ENCODE measurements at regions not wholly inside any gene's neighbourhood (a gene's known extent, or its start where the extent isn't known, plus 50 kb on each side); places are given as distances from the start of the nearest gene placed in this dataset.

- H3K27ac ChIP-seq (ENCODE audit: low read depth, low read length) = no peak overlapping the region
- H3K4me3 Mint-ChIP-seq = no peak overlapping the region
- CTCF ChIA-PET (ENCODE audit: partially characterized antibody) = interaction anchor here (1.0 to 1.4 kb wide), 2 partner anchors 17 to 27 kb away, joined by 3 to 4 read pairs; no protein-coding TSS in a partner anchor
- H3K4me3 ChIP-seq (ENCODE audit: low read length in 2 of 2) = no peak overlapping the region
- H3K9me3 ChIP-seq (ENCODE audit: control insufficient read depth in 1 of 2, low read length in 2 of 2) = no peaks in the 10 kb centered on the region
- H3K36me3 Mint-ChIP-seq = no peaks in the 10 kb centered on the region
- no peaks in the 10 kb centered on the region for H3K4me1 ChIP-seq (ENCODE audit: insufficient read depth, low read length)
- H3K36me3 ChIP-seq (ENCODE audit: insufficient read depth, low read length) = no peaks in the 10 kb centered on the region
- H3K27ac Mint-ChIP-seq = no peak overlapping the region
- intact Hi-C loops (cut with micrococcal nuclease) = no loop called here
- peaks cover 0 to 1% (median 0%) of the 10 kb centered on the region in 8 donors for H3K9me3 Mint-ChIP-seq
- H3K27me3 ChIP-seq (ENCODE audit: insufficient read depth, low read length) = no peaks in the 10 kb centered on the region
- H3K27me3 Mint-ChIP-seq = no peaks in the 10 kb centered on the region
- no peak for DNase-seq
- POLR2A ChIA-PET (ENCODE audit: partially characterized antibody) = no interaction called here
- no peaks in the 10 kb centered on the region for H3K4me1 Mint-ChIP-seq
These were observed 293.3 kb upstream of the SYT4 start for GRCh38 chr18:43570593-43570992.

GRCh38 chr18:43571078-43571689, 293.9 kb upstream of the SYT4 start:
- CTCF ChIA-PET (ENCODE audit: partially characterized antibody) = interaction anchor here (0.7 to 1.4 kb wide), 8 partner anchors 11 to 1813 kb away, joined by 3 to 5 read pairs (median 4); no protein-coding TSS in a partner anchor
- H3K27ac ChIP-seq (ENCODE audit: low read depth, low read length) = no peak overlapping the region
- no peaks in the 10 kb centered on the region for H3K27me3 ChIP-seq (ENCODE audit: insufficient read depth, low read length)
- no peaks in the 10 kb centered on the region for H3K4me1 ChIP-seq (ENCODE audit: insufficient read depth, low read length)
- no peaks in the 10 kb centered on the region for H3K36me3 Mint-ChIP-seq
- H3K4me3 ChIP-seq (ENCODE audit: low read length in 2 of 2) = no peak overlapping the region
- H3K36me3 ChIP-seq (ENCODE audit: insufficient read depth, low read length) = no peaks in the 10 kb centered on the region
- no peaks in the 10 kb centered on the region for H3K9me3 ChIP-seq (ENCODE audit: control insufficient read depth in 1 of 2, low read length in 2 of 2)
- H3K27me3 Mint-ChIP-seq = no peaks in the 10 kb centered on the region
- no peaks in the 10 kb centered on the region for H3K4me1 Mint-ChIP-seq
- H3K27ac Mint-ChIP-seq = no peak overlapping the region
- no peak overlapping the region for H3K4me3 Mint-ChIP-seq
- H3K9me3 Mint-ChIP-seq = peaks cover 0 to 1% (median 0%) of the 10 kb centered on the region in 8 donors
- POLR2A ChIA-PET (ENCODE audit: partially characterized antibody) = no interaction called here
- intact Hi-C loops (cut with micrococcal nuclease) = no loop called here
- DNase-seq = peak in 2 of 5 donors; percentile 5 to 9

GRCh38 chr18:43572163-43572562, 294.9 kb upstream of the SYT4 start:
- H3K4me3 ChIP-seq (ENCODE audit: low read length in 2 of 2) = no peak overlapping the region
- ChIA-PET POLR2A (ENCODE audit: partially characterized antibody) (no interaction called here), CTCF (ENCODE audit: partially characterized antibody) (interaction anchor here (1.2 to 1.4 kb wide), 5 partner anchors 10 to 1813 kb away, joined by 3 to 5 read pairs (median 5); no protein-coding TSS in a partner anchor)
- Mint-ChIP-seq H3K4me3 (no peak overlapping the region), H3K27ac (no peak overlapping the region), H3K36me3 (no peaks in the 10 kb centered on the region), H3K9me3 (peaks cover 0 to 2% (median 0%) of the 10 kb centered on the region in 8 donors), H3K27me3 (no peaks in the 10 kb centered on the region), H3K4me1 (no peaks in the 10 kb centered on the region)
- H3K4me1 ChIP-seq (ENCODE audit: insufficient read depth, low read length) = no peaks in the 10 kb centered on the region
- H3K36me3 ChIP-seq (ENCODE audit: insufficient read depth, low read length) = no peaks in the 10 kb centered on the region
- no peak overlapping the region for H3K27ac ChIP-seq (ENCODE audit: low read depth, low read length)
- no peak for DNase-seq
- H3K27me3 ChIP-seq (ENCODE audit: insufficient read depth, low read length) = no peaks in the 10 kb centered on the region
- intact Hi-C loops (cut with micrococcal nuclease) = no loop called here
- H3K9me3 ChIP-seq (ENCODE audit: control insufficient read depth in 1 of 2, low read length in 2 of 2) = no peaks in the 10 kb centered on the region

- Mint-ChIP-seq H3K27me3 (no peaks in the 10 kb centered on the region), H3K27ac (peak overlapping the region in 1 of 7 donors; percentile 14), H3K4me1 (no peaks in the 10 kb centered on the region), H3K4me3 (no peak overlapping the region), H3K36me3 (no peaks in the 10 kb centered on the region), H3K9me3 (peaks cover 0 to 2% (median 0%) of the 10 kb centered on the region in 8 donors)
- H3K4me1 ChIP-seq (ENCODE audit: insufficient read depth, low read length) = no peaks in the 10 kb centered on the region
- ChIA-PET CTCF (ENCODE audit: partially characterized antibody) (no interaction called here), POLR2A (ENCODE audit: partially characterized antibody) (no interaction called here)
- H3K27me3 ChIP-seq (ENCODE audit: insufficient read depth, low read length) = no peaks in the 10 kb centered on the region
- H3K4me3 ChIP-seq (ENCODE audit: low read length in 2 of 2) = no peak overlapping the region
- no peak for DNase-seq
- no peak overlapping the region for H3K27ac ChIP-seq (ENCODE audit: low read depth, low read length)
- no peaks in the 10 kb centered on the region for H3K36me3 ChIP-seq (ENCODE audit: insufficient read depth, low read length)
- H3K9me3 ChIP-seq (ENCODE audit: control insufficient read depth in 1 of 2, low read length in 2 of 2) = no peaks in the 10 kb centered on the region
- intact Hi-C loops (cut with micrococcal nuclease) = no loop called here
These were observed 297.7 kb upstream of the SYT4 start for GRCh38 chr18:43574974-43575373.

GRCh38 chr18:43578211-43578610, 300.9 kb upstream of the SYT4 start:
- POLR2A ChIA-PET (ENCODE audit: partially characterized antibody) = no interaction called here
- Mint-ChIP-seq H3K27ac (no peak overlapping the region), H3K9me3 (peaks cover 0 to 2% (median 0%) of the 10 kb centered on the region in 8 donors), H3K27me3 (no peaks in the 10 kb centered on the region), H3K4me1 (no peaks in the 10 kb centered on the region), H3K36me3 (no peaks in the 10 kb centered on the region), H3K4me3 (no peak overlapping the region)
- Histone ChIP-seq H3K4me1 (ENCODE audit: insufficient read depth, low read length) (no peaks in the 10 kb centered on the region), H3K27ac (ENCODE audit: low read depth, low read length) (no peak overlapping the region), H3K4me3 (ENCODE audit: low read length in 2 of 2) (no peak overlapping the region), H3K9me3 (ENCODE audit: control insufficient read depth in 1 of 2, low read length in 2 of 2) (no peaks in the 10 kb centered on the region), H3K36me3 (ENCODE audit: insufficient read depth, low read length) (no peaks in the 10 kb centered on the region), H3K27me3 (ENCODE audit: insufficient read depth, low read length) (no peaks in the 10 kb centered on the region)
- no peak for DNase-seq
- intact Hi-C loops (cut with micrococcal nuclease) = no loop called here
- CTCF ChIA-PET (ENCODE audit: partially characterized antibody) = no interaction called here

GRCh38 chr18:43578706-43579105, 301.4 kb upstream of the SYT4 start:
- Histone ChIP-seq H3K27me3 (ENCODE audit: insufficient read depth, low read length) (no peaks in the 10 kb centered on the region), H3K4me1 (ENCODE audit: insufficient read depth, low read length) (no peaks in the 10 kb centered on the region), H3K27ac (ENCODE audit: low read depth, low read length) (no peak overlapping the region), H3K36me3 (ENCODE audit: insufficient read depth, low read length) (no peaks in the 10 kb centered on the region), H3K4me3 (ENCODE audit: low read length in 2 of 2) (no peak overlapping the region), H3K9me3 (ENCODE audit: control insufficient read depth in 1 of 2, low read length in 2 of 2) (no peaks in the 10 kb centered on the region)
- peaks cover 0 to 2% (median 0%) of the 10 kb centered on the region in 8 donors for H3K9me3 Mint-ChIP-seq
- H3K4me3 Mint-ChIP-seq = no peak overlapping the region
- no peaks in the 10 kb centered on the region for H3K4me1 Mint-ChIP-seq
- DNase-seq = no peak
- H3K27me3 Mint-ChIP-seq = no peaks in the 10 kb centered on the region
- POLR2A ChIA-PET (ENCODE audit: partially characterized antibody) = no interaction called here
- no peak overlapping the region for H3K27ac Mint-ChIP-seq
- intact Hi-C loops (cut with micrococcal nuclease) = no loop called here
- H3K36me3 Mint-ChIP-seq = no peaks in the 10 kb centered on the region
- CTCF ChIA-PET (ENCODE audit: partially characterized antibody) = no interaction called here

GRCh38 chr18:43581936-43582519, 304.7 kb upstream of the SYT4 start:
- Mint-ChIP-seq H3K27me3 (no peaks in the 10 kb centered on the region), H3K27ac (no peak overlapping the region), H3K36me3 (no peaks in the 10 kb centered on the region), H3K4me3 (no peak overlapping the region), H3K9me3 (peaks cover 0 to 2% (median 0%) of the 10 kb centered on the region in 8 donors), H3K4me1 (no peaks in the 10 kb centered on the region)
- CTCF ChIA-PET (ENCODE audit: partially characterized antibody) = interaction anchor here (1.5 kb wide), 1 partner anchor 10 kb away, joined by 5 read pairs; no protein-coding TSS in a partner anchor
- Histone ChIP-seq H3K9me3 (ENCODE audit: control insufficient read depth in 1 of 2, low read length in 2 of 2) (no peaks in the 10 kb centered on the region), H3K36me3 (ENCODE audit: insufficient read depth, low read length) (no peaks in the 10 kb centered on the region), H3K4me3 (ENCODE audit: low read length in 2 of 2) (no peak overlapping the region), H3K4me1 (ENCODE audit: insufficient read depth, low read length) (no peaks in the 10 kb centered on the region), H3K27ac (ENCODE audit: low read depth, low read length) (no peak overlapping the region), H3K27me3 (ENCODE audit: insufficient read depth, low read length) (no peaks in the 10 kb centered on the region)
- POLR2A ChIA-PET (ENCODE audit: partially characterized antibody) = no interaction called here
- intact Hi-C loops (cut with micrococcal nuclease) = no loop called here
- no peak for DNase-seq

Data from CD4-positive, alpha-beta memory T cell (primary cell).